HG03108 (cell line): ENCODE measurements at regions not wholly inside any gene's neighbourhood (a gene's known extent, or its start where the extent isn't known, plus 50 kb on each side); places are given as distances from the start of the nearest gene placed in this dataset.

Source experiments
- ATAC-seq: cut with Tn5 transposase; IDR thresholded peaks from one replicate; pipeline ENCODE4 v1.9.1; 2021; ENCODE audit warnings: moderate library complexity; ENCODE audit not compliant: unreplicated experiment

GRCh38 chr9:107064378-107064777, 201.4 kb downstream of the ZNF462 start:
- no peak for ATAC-seq

DNA sequence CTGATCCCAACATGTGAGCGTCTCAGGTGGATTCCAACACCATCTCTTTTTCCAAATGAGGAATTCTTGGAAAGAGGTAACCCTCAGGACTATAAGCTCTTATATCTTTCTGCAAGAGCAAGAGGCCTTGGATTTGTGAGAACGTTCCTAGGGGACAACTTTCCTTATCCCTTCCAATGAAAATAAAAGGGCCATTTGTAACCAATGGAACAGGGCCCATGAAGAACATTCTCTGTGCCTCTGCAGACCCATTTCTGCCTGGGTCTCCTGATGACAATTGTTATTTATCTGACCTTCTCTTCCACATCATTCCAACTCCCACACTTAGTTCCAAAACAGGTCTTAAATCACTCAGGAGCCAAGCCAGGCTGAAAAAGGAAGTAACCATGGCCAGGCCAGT, 202.6 kb downstream of the ZNF462 start:
- ATAC-seq, result no peak

GRCh38 chr9:107067739-107068416, 204.9 kb downstream of the ZNF462 start:
- no peak for ATAC-seq

DNA sequence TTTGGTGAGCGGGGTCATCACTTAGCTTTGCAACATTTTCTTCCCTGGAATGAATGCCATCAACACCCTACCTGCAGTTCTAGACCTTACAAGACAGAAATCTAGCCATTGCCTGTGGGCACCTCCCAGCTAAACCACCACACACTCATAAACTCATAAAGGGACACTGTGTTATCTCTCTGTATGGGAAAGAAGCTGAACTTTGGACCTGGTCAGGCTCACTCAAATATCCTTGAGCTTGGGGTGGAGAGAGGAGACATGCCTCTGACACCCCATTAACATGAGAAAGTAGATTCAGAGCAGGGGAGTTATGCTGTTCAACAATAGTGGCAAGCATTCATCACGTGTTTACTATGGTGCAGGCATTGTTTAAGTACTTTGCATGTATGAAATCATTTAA, 205.6 kb downstream of the ZNF462 start:
- no peak for ATAC-seq

DNA sequence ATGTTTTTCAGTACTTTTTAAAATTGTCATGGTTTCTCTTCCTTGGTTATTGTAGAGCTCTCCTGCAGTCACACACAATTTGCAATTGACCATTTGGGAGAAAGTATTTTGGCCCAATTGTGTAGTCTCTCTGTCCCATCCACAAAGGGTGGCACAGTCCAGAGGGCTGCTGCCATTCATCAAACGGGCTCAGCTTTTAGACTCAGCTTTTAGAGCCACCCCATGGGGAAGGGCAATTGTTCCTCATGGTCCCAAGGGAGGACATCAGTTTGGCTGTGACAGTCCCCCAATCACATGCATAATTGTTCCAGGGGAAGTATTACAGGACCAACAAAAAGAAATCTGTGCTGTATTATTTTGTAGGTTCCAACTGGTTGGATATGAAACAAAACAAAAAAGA, 207.6 kb downstream of the ZNF462 start:
- ATAC-seq, result no peak

DNA sequence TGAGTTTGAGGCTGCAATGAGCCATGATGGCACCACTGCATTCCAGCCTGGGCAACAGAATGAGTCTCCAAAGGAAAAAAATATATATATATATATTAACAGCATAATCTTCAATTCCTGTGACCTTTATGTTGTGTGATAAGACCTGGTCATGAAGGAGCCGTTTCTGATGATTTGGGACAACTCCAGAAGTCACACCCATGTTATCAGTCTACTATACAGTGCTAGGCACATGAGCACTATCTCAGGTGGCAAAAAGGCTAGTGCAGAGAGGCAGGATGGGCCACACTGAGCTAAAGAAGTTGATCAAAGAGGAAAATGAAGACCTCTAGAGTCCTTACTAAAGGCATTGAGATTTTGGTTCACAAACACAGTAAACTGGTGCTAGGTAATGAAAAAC, 205.0 kb upstream of the RAD23B start:
- ATAC-seq, result no peak

- no peak for ATAC-seq
Observed at GRCh38 chr9:107079589-107079988, 203.5 kb upstream of the RAD23B start.

- no peak for ATAC-seq
Observed at GRCh38 chr9:107080130-107080529, 202.9 kb upstream of the RAD23B start.

GRCh38 chr9:107086460-107086859, 196.6 kb upstream of the RAD23B start:
- no peak for ATAC-seq

DNA sequence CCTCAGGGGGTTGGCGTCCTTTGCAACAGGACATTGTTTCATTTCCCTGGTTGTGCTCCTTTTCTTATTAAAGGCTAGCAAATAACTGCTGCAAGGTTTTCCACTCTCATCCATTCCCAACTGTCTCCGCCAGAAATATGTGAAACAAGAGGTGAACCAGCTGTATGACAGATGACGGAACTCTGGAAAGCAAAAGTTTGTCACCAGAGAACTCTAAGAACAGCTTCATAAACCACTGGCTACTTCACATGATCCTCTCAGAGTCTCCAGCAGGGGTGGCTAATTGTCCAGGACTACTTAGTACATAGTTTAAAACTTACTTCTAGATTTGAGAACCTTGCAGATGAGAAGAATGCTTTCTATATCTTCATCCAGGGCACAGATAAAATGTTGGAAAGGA, 195.9 kb upstream of the RAD23B start:
- ATAC-seq, result no peak

DNA sequence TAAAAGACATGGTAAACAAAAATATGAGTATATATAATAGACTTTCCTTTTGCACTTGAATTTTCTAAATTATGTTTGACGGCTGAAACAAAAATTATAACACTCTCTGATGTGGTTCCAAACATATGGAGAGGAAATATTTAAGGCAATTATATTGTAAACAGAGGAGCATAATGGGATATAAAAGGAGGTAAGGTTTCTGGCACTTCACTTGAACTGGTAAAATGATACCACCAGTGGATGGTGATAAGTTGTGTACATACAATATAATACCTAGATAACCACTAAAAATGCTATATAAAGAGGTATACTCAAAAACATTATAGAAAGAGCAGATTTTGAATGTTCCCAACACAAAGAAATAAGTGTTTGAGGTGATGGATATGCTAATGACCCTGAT, 192.9 kb upstream of the RAD23B start:
- no peak for ATAC-seq

- ATAC-seq, result no peak
Observed at GRCh38 chr9:107093365-107094060, 189.6 kb upstream of the RAD23B start.

DNA sequence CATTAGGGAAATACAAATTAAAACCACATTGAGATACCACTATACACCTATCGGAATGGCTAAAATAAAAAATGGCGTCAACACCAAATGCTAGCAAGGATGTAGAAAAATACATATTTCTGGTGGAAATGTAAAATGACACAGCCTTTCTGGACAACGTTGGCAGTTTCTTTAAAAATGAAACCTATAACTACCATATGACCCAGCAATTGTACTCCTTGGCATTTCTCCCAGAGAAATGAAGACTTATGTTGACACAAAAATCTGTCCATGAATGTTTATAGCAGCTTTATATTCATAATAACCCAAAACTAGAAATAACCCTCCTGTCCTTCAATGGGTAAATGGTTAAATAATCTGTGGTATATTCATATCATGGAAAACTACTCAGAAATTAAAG, 188.7 kb upstream of the RAD23B start:
- ATAC-seq, result no peak

DNA sequence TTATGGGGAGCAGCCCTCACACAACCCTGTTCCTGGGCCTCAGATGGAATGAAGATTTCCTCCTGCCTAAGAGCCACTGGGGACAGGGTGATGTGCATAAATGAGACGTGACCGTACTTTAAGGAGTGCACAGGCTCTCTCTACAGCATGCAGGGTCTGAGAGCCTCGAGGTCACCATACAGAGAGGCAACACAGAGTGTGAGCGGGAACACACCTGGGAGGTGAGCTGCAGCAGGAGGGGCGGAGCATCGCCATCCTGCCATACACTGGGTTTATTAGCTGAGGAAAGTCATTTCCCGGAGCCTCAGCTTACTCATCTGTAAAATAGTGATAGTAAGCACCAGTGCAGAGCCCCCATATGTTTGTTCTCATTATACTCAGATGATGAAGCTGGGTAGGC, 182.5 kb upstream of the RAD23B start:
- ATAC-seq, result no peak

- no peak for ATAC-seq
Observed at GRCh38 chr9:107102011-107102410, 181.1 kb upstream of the RAD23B start.

DNA sequence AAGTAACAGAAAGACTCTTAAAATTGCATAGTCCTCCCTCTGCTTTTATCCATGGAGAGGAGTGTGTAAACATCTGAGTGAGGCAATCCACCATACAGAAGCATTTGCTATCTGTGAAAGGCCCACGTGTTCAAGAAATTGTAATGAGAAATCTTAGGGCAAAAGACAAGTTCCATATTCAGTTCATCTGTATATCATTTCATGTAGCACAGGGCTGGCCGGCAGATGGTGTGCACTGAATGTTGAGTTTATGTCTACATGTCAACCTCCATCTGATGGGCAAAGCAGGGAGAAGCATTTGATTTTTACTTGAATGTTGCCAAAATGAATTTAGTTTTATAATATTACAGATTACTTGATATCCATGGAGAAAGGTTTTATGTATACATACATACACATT, 179.5 kb upstream of the RAD23B start:
- ATAC-seq, result no peak

GRCh38 chr9:107105784-107106183, 177.3 kb upstream of the RAD23B start:
- no peak for ATAC-seq

DNA sequence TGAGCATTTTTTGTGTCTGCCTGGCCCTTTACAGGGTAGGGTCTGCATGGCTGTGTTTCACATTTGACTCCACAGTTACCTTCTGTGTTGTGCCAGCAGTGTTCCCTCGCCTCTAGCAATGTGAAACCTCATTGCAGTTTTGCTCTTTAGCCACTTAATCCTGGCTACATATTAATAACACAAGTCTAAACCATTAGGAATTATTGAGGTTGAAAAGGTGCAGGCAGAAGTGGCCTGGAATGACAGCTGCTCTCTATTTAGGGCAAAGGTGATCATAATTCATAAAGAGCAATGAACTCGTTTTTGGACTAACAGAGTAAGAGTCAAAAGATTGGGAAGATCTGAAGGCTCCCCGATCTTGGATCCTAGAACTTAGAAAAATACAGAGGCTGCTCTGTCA, 176.7 kb upstream of the RAD23B start:
- no peak for ATAC-seq

DNA sequence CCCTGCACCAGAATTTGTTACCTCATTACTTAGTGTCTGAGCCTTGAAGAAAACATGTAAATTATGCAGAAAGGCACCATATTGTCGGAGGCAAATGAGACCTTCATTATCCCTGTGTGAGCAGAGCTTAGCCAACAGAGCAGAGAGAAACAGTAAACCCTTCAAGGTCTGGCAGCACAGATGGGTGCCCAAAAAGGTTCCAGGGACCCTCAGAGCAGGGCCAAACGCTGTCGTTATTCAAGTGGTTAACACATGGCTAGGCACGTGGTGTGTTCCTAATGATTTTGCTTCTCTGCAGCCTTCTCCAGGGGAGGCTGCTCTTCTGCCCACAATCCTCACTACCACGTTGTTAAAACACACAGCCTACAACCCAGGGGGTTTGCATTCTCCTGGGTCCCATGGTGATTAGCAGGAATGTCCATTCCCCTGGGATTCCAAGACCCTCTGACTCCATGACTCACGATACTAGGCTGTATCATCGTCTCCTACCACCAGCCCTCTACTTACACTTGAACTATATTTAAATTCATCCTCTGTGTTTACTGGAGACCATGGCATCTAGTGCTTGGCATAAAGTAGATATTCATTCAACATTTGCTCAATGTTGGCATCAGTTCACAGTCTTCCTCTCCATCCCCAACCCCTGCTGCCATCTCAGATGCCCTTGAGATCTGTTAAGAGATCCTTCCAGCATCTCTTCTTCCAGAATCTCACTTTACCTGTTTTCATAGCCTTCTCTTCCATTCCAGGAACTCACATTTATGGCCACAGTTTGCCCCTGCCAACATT, 174.5 kb upstream of the RAD23B start:
- no peak for ATAC-seq

DNA sequence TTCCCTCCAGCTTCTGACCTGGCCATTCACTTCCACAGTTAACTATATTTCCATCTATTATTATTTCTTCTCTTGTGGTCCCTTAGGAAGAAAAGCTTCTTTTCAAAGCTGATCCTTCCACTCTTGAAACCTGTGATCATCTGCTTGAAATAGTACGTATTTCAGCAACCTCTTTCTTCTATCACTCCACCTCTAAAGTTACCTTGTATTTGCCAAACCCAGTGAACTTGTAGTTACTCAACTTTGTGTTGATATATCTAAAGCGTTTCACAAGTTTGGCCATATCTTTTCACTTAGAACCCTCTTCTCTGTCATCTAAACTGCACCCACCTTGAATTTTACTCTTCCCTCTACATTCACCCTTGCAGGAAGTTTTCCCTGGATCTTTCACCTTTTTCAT, 173.8 kb upstream of the RAD23B start:
- ATAC-seq, result no peak

- no peak for ATAC-seq
Observed at GRCh38 chr9:107110153-107110552, 172.9 kb upstream of the RAD23B start.

DNA sequence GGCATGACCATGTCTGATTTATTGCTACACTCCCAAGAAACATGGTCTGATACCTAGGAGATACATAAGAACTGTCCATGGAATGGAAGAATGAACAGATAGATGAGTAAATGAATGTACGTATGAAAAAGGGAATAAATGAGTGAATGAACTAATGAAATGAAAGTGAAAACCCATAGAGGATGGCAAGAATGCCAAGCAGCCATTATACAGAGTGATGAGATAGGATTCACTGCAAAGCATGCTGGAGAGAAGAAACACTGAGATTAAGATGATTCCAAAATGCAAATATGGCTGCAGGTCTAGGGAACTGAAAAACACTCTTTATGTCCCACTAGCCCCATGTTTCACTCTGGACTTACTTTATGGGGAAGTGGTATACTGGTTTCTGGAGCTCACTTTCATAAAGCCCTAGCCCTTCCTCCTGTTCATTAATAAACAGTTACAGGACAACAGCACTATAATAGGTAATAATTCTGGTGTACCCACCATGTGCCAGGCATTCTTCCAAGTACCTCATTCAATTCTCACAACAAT, 170.3 kb upstream of the RAD23B start:
- no peak for ATAC-seq
